ENCODE measurements at regions not wholly inside any gene's neighbourhood (a gene's known extent, or its start where the extent isn't known, plus 50 kb on each side); places are given as distances from the start of the nearest gene placed in this dataset.

GRCh38 chr12:24480766-24481449 is 468.0 kb downstream of the BCAT1 start:
- intact Hi-C loops (cut with DNase I; ENCODE audit: low total_unique reads): no loop called here
- H3K4me1 ChIP-seq: no peaks in the 10 kb centered on the region
- no peak overlapping the region for H3K4me3 ChIP-seq
- H3K27me3 ChIP-seq: no peaks in the 10 kb centered on the region
- DNase-seq: no peak
- no peaks in the 10 kb centered on the region for H3K9me3 ChIP-seq
- H3K27ac ChIP-seq: no peak overlapping the region
- H3K36me3 ChIP-seq (ENCODE audit: low read depth, missing control alignments): no peaks in the 10 kb centered on the region
- WGBS, 2 donors: 74 to 75% methylated on average over 5 of the region's 5 CpGs
- TF ChIP-seq POLR2A (IDR thresholded peaks at IDR 0.05) (no peak), CTCF (IDR thresholded peaks at IDR 0.05) (no peak)

- Histone ChIP-seq H3K4me1 (no peaks in the 10 kb centered on the region), H3K27me3 (no peaks in the 10 kb centered on the region), H3K36me3 (ENCODE audit: low read depth, missing control alignments) (no peaks in the 10 kb centered on the region), H3K9me3 (no peaks in the 10 kb centered on the region), H3K4me3 (no peak overlapping the region), H3K27ac (no peak overlapping the region)
- intact Hi-C loops (cut with DNase I; ENCODE audit: low total_unique reads): no loop called here
- WGBS, 2 donors: 65 to 79% methylated on average over 5 of the region's 5 CpGs
- no peak for TF ChIP-seq CTCF (IDR thresholded peaks at IDR 0.05)
- DNase-seq: no peak
Observed at GRCh38 chr12:24479131-24479530, 469.8 kb downstream of the BCAT1 start.

- Histone ChIP-seq H3K27ac (no peak overlapping the region), H3K4me3 (no peak overlapping the region), H3K27me3 (no peaks in the 10 kb centered on the region), H3K9me3 (no peaks in the 10 kb centered on the region), H3K36me3 (ENCODE audit: low read depth, missing control alignments) (no peaks in the 10 kb centered on the region), H3K4me1 (no peaks in the 10 kb centered on the region)
- intact Hi-C loops (cut with DNase I; ENCODE audit: low total_unique reads): no loop called here
- TF ChIP-seq CTCF (IDR thresholded peaks at IDR 0.05): no peak
- TF ChIP-seq POLR2A (IDR thresholded peaks at IDR 0.05): no peak
- 95 to 96% methylated on average over 1 of the region's 1 CpG for WGBS, 2 donors
- no peak for DNase-seq
Observed at GRCh38 chr12:24478254-24478653, 470.6 kb downstream of the BCAT1 start.

GRCh38 chr12:24476310-24476709 is 472.6 kb downstream of the BCAT1 start:
- Histone ChIP-seq H3K27me3 (no peaks in the 10 kb centered on the region), H3K27ac (no peak overlapping the region), H3K36me3 (ENCODE audit: low read depth, missing control alignments) (no peaks in the 10 kb centered on the region), H3K4me1 (no peaks in the 10 kb centered on the region), H3K9me3 (no peaks in the 10 kb centered on the region), H3K4me3 (no peak overlapping the region)
- DNase-seq: no peak
- 90 to 93% methylated on average over 6 of the region's 6 CpGs for WGBS, 2 donors
- TF ChIP-seq POLR2A (IDR thresholded peaks at IDR 0.05) (no peak), CTCF (IDR thresholded peaks at IDR 0.05) (no peak)
- intact Hi-C loops (cut with DNase I; ENCODE audit: low total_unique reads): no loop called here

GRCh38 chr12:24475337-24475736 is 473.6 kb downstream of the BCAT1 start:
- TF ChIP-seq CTCF (IDR thresholded peaks at IDR 0.05) (no peak), POLR2A (IDR thresholded peaks at IDR 0.05) (no peak)
- H3K36me3 ChIP-seq (ENCODE audit: low read depth, missing control alignments): no peaks in the 10 kb centered on the region
- no peaks in the 10 kb centered on the region for H3K4me1 ChIP-seq
- no peak overlapping the region for H3K4me3 ChIP-seq
- no peak overlapping the region for H3K27ac ChIP-seq
- intact Hi-C loops (cut with DNase I; ENCODE audit: low total_unique reads): no loop called here
- no peak for DNase-seq
- no peaks in the 10 kb centered on the region for H3K27me3 ChIP-seq
- 70 to 72% methylated on average over 5 of the region's 5 CpGs for WGBS, 2 donors
- H3K9me3 ChIP-seq: no peaks in the 10 kb centered on the region
